ENCODE measurements at regions not wholly inside any gene's neighbourhood (a gene's known extent, or its start where the extent isn't known, plus 50 kb on each side); places are given as distances from the start of the nearest gene placed in this dataset.

DNA sequence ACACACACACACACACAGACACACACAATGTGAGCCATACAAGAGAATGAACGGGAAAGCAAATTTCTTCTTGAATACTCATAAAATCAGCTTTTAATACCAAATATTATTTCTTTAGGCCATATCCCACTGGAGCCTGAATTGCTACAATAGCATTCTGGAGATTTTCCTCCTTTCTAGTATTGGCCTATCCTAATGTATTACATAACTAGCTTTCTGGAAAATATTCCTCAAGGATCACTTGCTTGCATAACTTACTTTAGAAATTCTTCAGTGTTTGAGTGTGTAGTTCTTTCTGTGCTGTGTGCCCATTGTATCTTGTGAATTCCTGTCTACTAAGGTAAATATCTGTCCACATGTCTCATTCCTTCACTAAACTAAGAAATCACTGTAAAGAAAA lies 351.0 kb upstream of the MCTP2 start:
- TF ChIP-seq, protein P1, sequence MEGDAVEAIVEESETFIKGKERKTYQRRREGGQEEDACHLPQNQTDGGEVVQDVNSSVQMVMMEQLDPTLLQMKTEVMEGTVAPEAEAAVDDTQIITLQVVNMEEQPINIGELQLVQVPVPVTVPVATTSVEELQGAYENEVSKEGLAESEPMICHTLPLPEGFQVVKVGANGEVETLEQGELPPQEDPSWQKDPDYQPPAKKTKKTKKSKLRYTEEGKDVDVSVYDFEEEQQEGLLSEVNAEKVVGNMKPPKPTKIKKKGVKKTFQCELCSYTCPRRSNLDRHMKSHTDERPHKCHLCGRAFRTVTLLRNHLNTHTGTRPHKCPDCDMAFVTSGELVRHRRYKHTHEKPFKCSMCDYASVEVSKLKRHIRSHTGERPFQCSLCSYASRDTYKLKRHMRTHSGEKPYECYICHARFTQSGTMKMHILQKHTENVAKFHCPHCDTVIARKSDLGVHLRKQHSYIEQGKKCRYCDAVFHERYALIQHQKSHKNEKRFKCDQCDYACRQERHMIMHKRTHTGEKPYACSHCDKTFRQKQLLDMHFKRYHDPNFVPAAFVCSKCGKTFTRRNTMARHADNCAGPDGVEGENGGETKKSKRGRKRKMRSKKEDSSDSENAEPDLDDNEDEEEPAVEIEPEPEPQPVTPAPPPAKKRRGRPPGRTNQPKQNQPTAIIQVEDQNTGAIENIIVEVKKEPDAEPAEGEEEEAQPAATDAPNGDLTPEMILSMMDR (IDR thresholded peaks at IDR 0.05 in 8 of 11, conservative IDR thresholded peaks at IDR 0.05 in 3 of 11), result no peak
- no peak for TF ChIP-seq POLR2A (IDR thresholded peaks at IDR 0.05)

Data from spleen (tissue), 7 donors.